ENCODE measurements at regions not wholly inside any gene's neighbourhood (a gene's known extent, or its start where the extent isn't known, plus 50 kb on each side); places are given as distances from the start of the nearest gene placed in this dataset.
"Not testable (repeated sequence)": the region's sequence is repeated elsewhere in the genome, so short reads cannot be mapped to it uniquely, and the experiment has no call there.

DNA sequence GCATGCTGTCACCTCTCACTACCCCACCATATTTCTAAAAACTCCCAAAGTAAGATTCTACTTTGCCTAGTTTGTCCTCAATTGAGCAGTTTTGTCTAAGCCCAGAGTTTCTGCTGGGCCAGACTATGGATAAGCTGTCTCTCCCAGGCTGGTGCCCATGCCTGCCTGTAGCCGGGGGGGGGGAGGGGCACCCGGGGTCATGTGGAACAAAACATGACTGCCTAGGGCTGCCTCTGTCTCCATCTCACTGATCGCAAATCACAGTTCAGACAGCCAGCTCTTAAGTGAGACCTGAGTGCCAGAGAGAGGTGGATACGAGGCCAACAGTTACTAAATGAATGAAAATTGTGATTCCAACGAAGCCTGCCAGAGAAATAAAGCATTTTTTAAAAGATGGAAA, 78.8 kb upstream of the RPRML start:
- Histone ChIP-seq H3K36me3 (peaks cover 0 to 39% of the 10 kb centered on the region in 2 donors), H3K4me1 (no peaks in the 10 kb centered on the region), H3K9me3 (no peaks in the 10 kb centered on the region), H3K27ac (no peak overlapping the region), H3K4me3 (no peak overlapping the region), H3K27me3 (no peaks in the 10 kb centered on the region)
- WGBS, 2 donors (ENCODE audit: low coverage in 1 of 2): 56 to 100% methylated on average over 1 to 3 of the region's 5 CpGs
- ATAC-seq: no peak
- TF ChIP-seq, protein P1, sequence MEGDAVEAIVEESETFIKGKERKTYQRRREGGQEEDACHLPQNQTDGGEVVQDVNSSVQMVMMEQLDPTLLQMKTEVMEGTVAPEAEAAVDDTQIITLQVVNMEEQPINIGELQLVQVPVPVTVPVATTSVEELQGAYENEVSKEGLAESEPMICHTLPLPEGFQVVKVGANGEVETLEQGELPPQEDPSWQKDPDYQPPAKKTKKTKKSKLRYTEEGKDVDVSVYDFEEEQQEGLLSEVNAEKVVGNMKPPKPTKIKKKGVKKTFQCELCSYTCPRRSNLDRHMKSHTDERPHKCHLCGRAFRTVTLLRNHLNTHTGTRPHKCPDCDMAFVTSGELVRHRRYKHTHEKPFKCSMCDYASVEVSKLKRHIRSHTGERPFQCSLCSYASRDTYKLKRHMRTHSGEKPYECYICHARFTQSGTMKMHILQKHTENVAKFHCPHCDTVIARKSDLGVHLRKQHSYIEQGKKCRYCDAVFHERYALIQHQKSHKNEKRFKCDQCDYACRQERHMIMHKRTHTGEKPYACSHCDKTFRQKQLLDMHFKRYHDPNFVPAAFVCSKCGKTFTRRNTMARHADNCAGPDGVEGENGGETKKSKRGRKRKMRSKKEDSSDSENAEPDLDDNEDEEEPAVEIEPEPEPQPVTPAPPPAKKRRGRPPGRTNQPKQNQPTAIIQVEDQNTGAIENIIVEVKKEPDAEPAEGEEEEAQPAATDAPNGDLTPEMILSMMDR (IDR thresholded peaks at IDR 0.05): no peak
- TF ChIP-seq POLR2A (IDR thresholded peaks at IDR 0.05): no peak
- TF ChIP-seq EP300 (IDR thresholded peaks at IDR 0.05): no peak
- TF ChIP-seq POLR2AphosphoS5 (IDR thresholded peaks at IDR 0.05): no peak

DNA sequence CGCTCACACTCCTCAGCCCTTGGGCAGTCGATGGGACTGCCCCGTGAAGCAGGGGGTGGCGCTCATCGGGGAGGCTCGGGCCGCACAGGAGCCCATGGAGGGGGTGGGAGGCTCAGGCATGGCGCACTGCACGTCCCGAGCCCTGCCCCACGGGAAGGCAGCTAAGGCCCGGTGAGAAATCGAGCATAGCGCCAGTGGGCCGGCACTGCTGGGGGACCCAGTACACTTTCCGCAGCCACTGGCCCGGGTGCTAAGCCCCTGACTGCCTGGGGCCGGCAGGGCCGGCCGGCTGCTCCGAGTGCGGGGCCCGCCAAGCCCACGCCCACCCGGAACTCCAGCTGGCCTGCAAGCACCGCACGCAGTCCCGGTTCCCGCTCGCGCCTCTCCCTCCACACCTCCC, 78.2 kb upstream of the RPRML start:
- not testable (repeated sequence) for H3K27ac ChIP-seq, H3K4me3 ChIP-seq, H3K27me3 ChIP-seq, ATAC-seq, H3K9me3 ChIP-seq, H3K4me1 ChIP-seq
- H3K36me3 ChIP-seq: peaks cover 0 to 44% of the 10 kb centered on the region in 2 donors
- WGBS, 2 donors (ENCODE audit: low coverage in 1 of 2): no CpG with 5 or more reads among the region's 31 CpGs

DNA sequence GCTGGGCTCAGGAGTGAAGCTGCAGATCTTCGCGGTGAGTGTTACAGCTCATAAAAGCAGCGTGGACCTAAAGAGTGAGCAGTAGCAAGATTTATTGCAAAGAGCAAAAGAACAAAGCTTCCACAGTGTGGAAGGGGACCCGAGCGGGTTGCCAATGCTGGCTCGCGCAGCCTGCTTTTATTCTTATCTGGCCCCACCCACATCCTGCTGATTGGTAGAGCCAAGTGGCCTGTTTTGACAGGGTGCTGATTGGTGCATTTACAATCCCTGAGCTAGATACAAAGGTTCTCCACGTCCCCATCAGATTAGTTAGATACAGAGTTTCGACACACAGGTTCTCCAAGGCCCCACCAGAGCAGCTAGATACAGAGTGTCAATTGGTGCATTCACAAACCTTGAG, 77.6 kb upstream of the RPRML start:
- H3K4me3 ChIP-seq, H3K9me3 ChIP-seq, H3K4me1 ChIP-seq, H3K27me3 ChIP-seq, ATAC-seq, H3K27ac ChIP-seq: not testable (repeated sequence)
- 91% methylated on average over 5 of the region's 9 CpGs; no CpG with 5 or more reads in 1 of the 2 donors for WGBS, 2 donors (ENCODE audit: low coverage in 1 of 2)
- peaks cover 0 to 46% of the 10 kb centered on the region in 2 donors for H3K36me3 ChIP-seq
